Ishikawa (cell line): ENCODE measurements at regions not wholly inside any gene's neighbourhood (a gene's known extent, or its start where the extent isn't known, plus 50 kb on each side); places are given as distances from the start of the nearest gene placed in this dataset.

ENCODE experiments used
- CEBPB ChIP-seq: IDR thresholded peaks from 2 replicates; pipeline ENCODE4 v1.6.1; 2012
- CREB1 ChIP-seq: IDR thresholded peaks from 2 replicates; pipeline ENCODE4 v1.6.1; 2012; ENCODE audit warnings: low read depth
- EP300 ChIP-seq: IDR thresholded peaks from 2 replicates; pipeline ENCODE4 v1.6.1; 2012; ENCODE audit warnings: borderline replicate concordance
- FOXM1 ChIP-seq: IDR thresholded peaks from 2 replicates; pipeline ENCODE4 v1.6.1; 2012; ENCODE audit warnings: low read depth, borderline replicate concordance
- TAF1 ChIP-seq: IDR thresholded peaks from 2 replicates; pipeline ENCODE4 v1.6.1; 2012; ENCODE audit warnings: low read depth, mild to moderate bottlenecking
- TCF12 ChIP-seq: IDR thresholded peaks from 2 replicates; pipeline ENCODE4 v1.6.1; 2012; ENCODE audit warnings: low read depth
- YY1 ChIP-seq: IDR thresholded peaks from 2 replicates; pipeline ENCODE4 v1.6.1; 2012; ENCODE audit warnings: low read depth
- TF ChIP-seq, protein P1 (sequence below): IDR thresholded peaks from 2 replicates; pipeline ENCODE4 v1.6.1; 2012
- TF ChIP-seq, protein P2 (sequence below): IDR thresholded peaks from 2 replicates; pipeline ENCODE4 v1.6.1; 2012; ENCODE audit warnings: low read depth, mild to moderate bottlenecking

DNA sequence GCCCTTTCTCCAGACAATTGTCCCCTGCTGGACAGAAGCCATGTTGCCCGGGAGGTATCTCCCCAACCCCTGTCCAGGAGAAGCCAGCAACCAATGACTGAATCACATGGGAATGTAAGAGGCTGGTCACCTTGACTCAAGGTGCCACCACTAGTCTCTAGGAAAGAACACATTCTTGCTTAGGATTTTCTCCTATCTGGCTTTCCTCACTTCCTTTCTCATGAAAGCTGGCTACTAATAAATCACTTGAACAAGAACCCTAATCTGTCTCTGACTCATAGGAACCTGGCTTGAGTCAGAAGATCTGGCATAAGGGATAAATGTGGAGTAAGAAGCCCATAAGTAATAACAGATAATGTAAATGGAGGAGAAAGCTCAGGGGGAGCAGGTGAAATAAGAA is 101.4 kb upstream of the C11orf87 start:
- TF ChIP-seq, protein P1, sequence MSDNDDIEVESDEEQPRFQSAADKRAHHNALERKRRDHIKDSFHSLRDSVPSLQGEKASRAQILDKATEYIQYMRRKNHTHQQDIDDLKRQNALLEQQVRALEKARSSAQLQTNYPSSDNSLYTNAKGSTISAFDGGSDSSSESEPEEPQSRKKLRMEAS = no peak
- TF ChIP-seq TAF1 = no peak
- TF ChIP-seq EP300 = no peak
- TF ChIP-seq, protein P2, sequence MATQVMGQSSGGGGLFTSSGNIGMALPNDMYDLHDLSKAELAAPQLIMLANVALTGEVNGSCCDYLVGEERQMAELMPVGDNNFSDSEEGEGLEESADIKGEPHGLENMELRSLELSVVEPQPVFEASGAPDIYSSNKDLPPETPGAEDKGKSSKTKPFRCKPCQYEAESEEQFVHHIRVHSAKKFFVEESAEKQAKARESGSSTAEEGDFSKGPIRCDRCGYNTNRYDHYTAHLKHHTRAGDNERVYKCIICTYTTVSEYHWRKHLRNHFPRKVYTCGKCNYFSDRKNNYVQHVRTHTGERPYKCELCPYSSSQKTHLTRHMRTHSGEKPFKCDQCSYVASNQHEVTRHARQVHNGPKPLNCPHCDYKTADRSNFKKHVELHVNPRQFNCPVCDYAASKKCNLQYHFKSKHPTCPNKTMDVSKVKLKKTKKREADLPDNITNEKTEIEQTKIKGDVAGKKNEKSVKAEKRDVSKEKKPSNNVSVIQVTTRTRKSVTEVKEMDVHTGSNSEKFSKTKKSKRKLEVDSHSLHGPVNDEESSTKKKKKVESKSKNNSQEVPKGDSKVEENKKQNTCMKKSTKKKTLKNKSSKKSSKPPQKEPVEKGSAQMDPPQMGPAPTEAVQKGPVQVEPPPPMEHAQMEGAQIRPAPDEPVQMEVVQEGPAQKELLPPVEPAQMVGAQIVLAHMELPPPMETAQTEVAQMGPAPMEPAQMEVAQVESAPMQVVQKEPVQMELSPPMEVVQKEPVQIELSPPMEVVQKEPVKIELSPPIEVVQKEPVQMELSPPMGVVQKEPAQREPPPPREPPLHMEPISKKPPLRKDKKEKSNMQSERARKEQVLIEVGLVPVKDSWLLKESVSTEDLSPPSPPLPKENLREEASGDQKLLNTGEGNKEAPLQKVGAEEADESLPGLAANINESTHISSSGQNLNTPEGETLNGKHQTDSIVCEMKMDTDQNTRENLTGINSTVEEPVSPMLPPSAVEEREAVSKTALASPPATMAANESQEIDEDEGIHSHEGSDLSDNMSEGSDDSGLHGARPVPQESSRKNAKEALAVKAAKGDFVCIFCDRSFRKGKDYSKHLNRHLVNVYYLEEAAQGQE = no peak
- no peak for TF ChIP-seq YY1
- no peak for TF ChIP-seq TCF12
- no peak for TF ChIP-seq FOXM1
- TF ChIP-seq CREB1 = no peak
- no peak for TF ChIP-seq CEBPB
